ENCODE measurements at regions not wholly inside any gene's neighbourhood (a gene's known extent, or its start where the extent isn't known, plus 50 kb on each side); places are given as distances from the start of the nearest gene placed in this dataset.

GRCh38 chr13:111541345-111541744 lies 220.9 kb downstream of the TEX29 start:
- no peak for DNase-seq

DNA sequence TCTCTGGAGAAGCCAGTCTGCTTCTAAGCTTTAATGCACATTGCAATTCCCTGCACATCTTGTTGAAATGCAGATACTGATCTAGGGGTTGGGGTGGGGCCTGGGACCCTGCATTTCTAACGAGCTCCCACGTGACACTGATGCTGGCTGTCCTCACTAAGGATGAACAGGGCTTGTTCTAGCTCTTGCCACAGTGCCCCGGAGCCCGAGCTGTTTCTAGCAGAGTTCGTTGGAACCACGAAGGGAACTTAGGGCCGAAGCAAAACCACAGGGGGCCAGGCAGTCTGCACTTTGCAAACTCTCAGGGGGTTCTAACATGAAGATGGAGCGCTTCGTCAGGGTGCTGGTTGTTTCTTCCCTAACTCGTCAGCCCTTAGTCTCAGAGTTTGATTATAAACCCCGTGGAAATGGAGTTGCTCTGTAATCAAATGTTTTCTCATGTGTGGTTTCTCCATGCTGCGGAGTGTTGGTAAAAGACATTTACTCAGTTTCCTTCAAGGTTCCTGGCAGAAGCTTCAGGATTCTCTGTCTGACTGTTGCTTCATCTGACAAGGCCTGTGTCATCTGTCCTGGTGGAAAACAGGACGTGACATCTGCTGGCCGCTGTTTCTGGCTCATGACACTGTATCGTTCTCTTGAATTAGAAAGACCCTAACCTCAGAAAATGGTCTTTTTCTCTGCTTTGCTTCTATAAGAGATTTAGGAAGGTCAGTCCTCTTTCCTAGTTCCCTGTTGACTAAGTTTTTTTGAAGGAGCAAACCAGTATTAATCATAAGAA lies 221.5 kb downstream of the TEX29 start:
- DNase-seq = no peak

DNA sequence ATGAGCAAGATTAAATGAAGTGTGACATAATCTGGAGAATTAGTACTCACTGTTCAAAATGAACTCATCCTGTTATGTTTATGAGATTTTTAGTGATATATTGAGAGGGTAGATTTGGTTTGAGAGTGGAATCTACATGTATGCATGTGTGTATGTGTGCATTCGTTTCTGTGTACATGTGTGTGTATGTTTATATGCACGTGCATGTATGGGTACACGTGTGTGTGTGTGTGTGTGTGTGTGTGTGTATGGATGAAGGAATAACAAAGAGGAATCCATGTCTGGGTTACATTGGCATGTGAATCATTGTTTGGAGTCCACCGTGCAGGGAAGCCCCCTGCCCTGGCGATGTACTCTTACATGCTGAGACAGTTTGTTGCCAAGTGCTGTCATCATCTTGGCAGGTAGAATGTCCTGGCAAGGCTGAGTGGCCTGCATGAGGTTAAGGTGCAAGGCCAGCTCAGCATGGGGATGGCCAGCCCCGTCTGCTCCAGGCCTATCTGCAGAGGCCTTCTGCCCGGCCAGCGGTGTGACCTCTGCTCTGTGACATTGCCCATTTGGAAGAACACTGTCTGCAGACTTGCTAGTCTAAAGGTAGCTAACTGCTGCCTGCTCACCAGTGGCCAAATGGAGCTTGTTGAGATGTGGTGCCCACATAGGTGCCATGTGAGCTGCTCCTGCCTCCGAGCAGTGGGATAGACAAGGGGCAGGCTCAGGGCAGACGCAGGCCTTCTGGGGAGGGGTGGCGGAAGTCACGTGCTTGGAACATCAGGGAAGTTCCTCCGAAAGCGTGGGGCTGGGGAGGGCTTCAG lies 222.3 kb downstream of the TEX29 start:
- DNase-seq = no peak

DNA sequence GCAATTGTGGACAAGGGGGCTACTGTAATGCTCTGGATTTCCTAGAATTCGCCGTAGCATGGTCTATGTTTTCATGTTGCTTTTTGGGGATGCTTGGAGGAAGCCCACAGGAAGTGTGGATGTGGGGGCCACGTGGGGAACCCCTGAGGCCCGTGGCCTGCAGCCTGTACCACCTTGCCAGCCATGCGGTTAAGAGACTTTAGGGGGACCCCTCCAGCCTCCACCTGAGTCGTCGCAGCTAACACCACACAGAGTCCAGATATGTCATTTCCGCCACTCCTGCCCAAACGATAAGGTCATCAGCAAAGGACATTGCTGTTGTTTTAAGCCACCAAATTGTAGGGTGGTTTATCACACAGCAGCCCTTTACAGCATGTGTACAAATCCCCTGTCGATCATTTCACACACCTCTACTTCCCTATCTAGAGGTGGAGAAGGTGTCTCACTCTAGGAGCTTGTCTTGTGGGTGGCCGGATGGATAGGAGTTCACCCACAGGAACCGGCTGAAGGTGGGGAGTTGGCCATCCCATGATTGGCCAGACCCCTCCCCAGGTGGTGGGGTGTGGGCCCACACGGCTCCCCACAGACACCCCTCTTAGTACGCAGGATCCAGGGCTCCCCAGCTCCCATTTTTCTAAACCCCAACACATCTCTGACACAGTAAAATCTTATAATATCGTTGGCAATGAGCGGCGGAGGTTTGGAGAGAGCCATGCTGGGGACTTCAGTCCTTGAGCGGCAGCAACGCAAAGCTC lies 226.7 kb downstream of the TEX29 start:
- DNase-seq = no peak

DNA sequence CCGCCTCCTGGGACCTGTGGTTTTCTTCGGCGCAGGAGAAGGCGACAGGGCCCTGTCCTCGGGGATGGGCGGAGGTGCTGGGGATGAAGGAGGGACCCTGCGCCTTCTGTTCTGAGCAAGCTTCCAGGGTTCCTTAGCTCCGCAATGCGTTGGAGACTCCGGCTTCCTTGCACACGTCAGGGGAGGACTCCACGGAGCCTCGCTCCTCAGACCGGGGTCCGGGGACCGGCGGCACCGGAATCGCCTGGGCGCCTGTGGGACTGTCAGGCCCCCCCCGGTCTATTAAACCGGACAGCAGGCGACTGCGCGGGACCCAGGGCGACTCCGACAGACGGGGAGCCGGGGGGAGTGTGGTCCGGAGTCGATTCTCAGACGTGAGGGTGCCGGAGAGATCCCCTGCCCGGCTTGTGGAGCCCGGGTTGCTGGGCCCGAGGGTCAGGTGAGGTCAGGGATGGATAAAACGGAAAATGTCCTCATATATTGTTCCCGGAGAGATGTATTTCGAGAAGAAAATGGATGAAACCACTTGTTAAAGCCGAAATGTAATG lies 227.4 kb downstream of the TEX29 start:
- DNase-seq = no peak

DNA sequence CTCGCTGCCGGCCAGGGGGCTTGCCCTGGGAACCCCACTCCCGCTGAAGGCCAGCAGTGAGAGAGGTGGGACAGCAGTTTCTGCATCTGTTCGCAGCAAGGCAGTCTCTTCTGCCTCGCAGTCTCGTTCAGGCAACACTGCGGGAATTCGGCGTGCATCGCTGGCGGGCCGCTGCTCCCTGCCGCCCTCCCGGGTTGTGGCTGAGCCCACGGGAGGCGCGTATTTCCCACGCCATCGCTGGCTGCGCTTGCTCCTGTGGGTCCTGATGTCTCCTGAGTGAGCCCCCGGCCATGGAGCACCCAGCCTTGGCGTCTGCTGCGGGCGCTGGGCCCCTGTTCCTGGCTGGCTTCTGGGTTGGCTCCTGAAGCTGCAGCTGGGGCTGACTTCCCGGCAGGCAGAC lies 227.9 kb downstream of the TEX29 start:
- DNase-seq = no peak

- DNase-seq = no peak
Observed at GRCh38 chr13:111548805-111549204, 228.4 kb downstream of the TEX29 start.

- DNase-seq = no peak
Observed at GRCh38 chr13:111549464-111549863, 229.0 kb downstream of the TEX29 start.

- DNase-seq = no peak
Observed at GRCh38 chr13:111550062-111550461, 229.6 kb downstream of the TEX29 start.

DNA sequence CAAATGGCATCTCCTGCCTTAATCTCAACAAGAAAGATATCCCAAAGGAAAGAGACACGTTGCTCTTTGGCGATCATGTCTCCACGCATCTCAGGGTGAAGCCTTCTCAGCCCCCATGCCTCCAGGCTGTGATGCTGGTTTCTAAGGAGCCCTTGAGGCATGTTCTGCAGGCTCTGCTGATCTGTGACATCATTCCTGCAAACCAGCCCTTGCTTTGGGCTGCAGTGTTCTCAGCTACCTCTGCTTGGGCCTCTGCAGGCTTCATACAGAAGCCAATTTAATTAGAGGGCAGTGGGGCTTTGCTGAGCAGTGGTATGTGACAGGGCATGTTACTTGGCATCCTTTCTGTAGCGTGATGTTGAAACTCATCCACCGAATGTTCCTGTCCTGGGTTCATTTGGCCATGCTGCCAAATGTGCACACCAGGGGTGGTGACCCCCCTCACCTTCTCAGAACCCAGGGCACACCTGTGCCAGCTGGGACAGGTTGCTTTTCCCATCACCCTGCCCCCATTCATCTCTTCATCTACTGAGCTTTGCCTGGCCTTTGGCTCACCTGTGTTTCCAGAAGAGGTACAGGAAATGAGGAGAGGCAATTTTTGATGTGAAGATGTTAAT lies 230.9 kb downstream of the TEX29 start:
- no peak for DNase-seq

- no peak for DNase-seq
Observed at GRCh38 chr13:111552891-111553655, 232.6 kb downstream of the TEX29 start.

DNA sequence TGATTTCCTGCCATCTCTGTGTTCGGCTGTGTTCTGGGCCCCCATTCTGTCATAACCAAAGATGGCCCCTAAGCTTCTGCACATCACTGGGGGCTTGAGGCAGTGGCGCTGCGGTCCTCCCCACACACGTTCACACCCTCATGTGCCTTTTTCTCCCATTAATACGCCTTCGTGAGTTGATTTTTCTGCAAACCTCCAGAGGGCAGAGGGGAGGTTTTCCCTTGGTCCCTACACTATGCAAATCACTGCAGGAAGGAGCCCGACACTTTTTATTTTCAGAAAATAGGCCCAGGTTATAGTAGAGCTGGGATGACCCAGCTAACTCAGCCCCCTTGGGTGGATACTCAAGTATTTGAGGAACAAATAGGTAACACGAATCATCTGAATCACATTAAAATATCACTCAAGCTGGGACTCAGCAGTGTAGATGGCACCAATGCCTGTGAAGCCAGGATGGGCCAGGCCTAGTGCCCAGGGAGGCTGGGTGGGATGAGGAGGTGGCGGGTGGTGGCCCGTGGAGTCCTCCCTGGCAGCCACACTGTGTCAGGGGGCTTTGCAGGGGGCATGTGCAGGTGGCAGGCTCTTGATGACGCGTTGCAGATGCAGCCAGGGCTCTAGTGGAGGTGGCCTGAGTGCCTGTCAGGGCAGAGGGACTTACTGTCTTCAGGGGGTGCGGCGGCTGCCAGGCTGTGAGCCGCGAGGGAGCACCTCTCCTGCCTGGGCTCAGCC lies 234.3 kb downstream of the TEX29 start:
- no peak for DNase-seq

DNA sequence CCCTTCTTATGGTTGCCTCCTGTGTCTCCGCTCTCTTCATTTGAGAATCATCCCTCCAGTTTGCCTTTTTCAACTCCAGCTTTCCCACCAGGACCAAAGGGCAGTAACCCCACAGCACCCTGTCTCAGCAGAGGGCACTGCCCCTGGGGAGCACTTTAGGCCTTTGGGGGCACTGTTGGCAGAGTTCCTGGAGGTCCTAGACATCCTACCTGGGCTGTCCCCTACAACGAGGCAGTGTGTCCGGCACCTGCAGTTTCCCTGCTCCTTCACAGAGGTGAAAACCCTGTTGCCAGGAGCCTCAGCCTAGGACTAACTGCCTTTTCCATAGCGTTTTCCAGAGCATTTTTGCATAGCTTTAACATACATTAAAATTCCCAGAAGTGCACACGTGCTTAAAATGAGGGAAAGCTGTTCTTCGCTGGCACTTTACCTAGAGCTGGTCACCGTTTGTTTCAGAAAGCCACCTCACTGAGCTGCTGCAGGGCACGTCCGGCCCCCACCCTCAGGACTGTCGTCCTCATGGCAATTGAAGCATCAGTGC lies 234.9 kb downstream of the TEX29 start:
- DNase-seq = no peak

DNA sequence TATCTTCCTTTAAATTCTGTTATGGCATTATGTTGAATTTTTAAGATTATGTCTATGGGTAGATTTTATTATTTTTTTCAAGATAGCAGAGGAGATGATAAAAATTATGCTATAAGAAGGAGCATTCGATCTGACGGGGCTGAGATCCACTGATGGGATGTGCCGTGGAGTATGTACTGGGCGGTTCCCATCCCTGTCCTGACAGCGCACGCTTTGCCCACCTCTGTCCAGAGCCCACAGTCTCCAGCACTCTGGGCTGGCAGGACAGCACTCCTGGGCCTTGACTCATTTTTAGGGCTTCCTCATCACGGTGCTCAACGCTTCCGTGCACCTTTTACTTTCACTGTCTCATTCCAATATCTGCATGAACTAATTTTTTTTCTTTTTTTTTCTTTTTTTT lies 235.5 kb downstream of the TEX29 start:
- DNase-seq = no peak

DNA sequence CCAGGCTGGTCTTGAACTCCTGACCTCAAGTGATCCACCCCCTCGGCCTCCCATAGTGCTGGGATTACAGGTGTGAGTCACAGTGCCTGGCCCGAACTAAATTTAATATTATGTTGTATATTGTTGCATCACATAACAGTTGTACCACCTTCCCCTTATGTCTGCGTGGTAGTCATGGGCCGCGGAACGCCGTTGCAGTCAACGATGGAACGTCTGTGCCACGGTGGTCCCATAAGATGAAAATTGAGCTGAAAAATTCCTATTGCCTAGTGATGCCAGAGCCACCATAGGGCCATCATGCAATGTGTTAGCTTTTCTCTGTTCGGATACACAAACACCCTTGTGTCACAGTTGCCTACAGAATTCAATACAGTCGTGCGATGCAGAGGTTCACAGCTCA lies 236.1 kb downstream of the TEX29 start:
- DNase-seq = no peak

DNA sequence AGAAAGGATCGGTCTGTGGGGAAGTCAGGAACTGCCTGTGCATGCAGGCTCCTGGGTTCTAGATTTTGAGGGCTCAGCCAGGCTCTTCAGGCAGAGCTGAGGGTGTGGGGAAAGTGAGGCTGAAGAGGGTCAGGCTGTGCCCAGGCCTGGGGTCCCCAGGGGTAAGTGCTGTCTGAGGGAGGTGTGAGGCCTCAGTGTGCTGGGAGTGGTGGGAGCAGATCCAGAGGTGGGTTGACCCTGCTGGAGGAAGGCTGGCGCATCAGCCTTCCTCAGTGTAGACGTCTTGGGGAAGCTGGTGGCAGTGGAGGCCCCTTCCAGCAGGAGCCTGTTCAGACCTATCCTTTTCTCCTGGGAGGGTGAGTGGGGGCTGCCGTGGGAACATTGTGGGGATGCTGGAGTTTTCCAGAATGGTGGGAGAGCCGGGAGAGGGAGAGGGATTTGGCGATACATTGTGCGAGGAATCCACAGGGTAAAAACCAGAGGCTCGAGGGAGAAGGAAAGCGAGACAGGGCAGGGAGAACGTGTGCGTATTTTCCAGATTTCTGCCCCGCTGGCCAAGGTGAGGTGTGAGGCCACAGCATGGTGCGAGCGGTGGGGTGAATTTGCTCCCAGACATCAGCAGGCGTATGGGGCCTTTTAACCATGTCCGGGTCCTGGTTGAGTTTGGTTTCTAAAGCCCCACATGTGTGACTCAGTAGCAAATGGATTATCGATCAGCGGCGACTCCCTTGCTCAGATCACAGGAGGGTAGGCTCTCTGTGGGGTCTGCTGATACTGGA lies 237.7 kb downstream of the TEX29 start:
- no peak for DNase-seq

DNA sequence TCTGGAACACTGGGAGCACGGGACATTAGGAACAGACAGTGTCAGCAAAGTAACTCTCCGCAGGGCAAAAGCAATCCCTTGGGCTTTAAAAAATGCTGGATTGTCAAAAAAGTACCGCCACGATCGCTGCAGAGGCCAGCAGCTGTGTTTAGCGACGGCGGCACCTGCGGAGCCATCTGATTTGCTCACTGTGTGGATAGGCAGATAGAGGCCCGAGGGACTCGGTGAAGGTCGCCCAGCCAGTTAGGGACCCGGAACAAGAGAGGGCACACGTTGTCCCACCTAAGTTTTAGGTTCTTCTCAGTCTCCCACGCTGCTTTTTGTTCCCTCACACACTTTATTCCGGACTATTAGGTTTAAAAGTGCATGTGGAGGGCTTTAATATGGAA lies 238.3 kb downstream of the TEX29 start:
- no peak for DNase-seq

GRCh38 chr13:111559612-111560403 lies 239.4 kb downstream of the TEX29 start:
- peak; percentile 53 for DNase-seq

DNA sequence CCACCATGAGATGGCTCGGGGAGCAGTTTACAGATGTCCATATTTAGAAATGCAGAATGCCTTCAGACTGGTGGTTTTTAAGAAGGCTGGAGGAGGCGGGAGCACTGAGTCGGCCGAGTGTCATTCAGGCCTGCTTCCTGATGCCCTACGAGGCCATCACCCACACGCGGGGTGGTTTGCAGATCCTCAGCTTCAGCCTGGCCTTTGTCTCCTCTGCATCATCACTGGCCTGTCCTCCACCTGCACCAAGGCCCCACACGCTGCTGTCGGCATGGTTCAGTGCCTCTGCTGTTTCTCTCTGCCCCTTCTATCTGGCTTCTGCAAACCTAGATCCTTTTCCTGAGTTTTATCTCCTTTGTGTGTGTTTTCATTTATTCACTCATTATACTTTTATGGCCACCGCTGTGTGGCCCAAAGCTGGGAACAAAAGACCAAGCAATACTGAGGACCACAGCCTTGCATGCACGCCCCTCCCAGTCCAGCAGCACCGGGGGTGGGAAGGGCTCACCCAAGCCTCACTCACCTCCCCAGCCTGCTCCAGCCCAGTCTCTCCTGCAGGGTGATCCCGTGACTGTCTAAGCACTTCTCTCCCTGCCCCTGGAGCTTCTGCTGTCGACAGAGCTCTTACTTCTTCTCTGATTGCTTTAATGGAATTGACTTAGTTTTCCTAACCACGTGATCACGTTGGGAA lies 240.8 kb downstream of the TEX29 start:
- peak; percentile 89 for DNase-seq
